ENCODE measurements at regions not wholly inside any gene's neighbourhood (a gene's known extent, or its start where the extent isn't known, plus 50 kb on each side); places are given as distances from the start of the nearest gene placed in this dataset.

DNA sequence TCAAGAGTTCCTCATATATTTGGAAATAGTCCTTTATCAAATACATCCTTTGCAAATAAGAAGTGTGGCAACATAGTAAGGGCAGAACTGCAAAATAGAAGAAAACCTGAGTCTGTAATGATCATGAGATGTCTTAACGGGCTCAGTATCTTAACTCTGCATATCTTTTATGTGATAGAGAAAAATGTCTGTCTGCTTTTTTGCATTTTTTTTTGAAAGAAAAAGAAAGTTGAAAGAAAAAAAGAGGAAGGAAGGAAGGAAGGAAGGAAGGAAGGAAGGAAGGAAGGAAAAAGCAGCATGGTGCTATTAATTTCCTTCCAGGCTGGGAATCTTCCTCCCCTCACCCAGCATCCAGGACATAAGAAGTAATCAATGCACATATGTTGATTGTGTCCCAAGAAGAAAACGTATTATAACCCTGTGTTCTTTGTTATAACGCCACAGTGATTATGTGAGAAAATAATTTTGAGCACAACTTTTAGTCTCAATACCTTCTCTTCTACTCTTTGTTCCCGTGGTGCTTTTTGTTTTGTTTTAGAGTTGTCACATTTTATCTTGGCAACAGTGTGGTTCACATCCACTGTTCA is 58.7 kb upstream of the PCSK2 start:
- 73 to 82% (median 78%) methylated on average over 4 of the region's 4 CpGs for WGBS, 3 donors
- no peaks in the 10 kb centered on the region for H3K36me3 ChIP-seq (ENCODE audit: control insufficient read depth in 3 of 3, insufficient read depth in 2 of 3, low read depth in 1 of 3, low read length in 3 of 3)
- FAIRE-seq (no peak), DNase-seq (no peak)
- H3K27ac ChIP-seq (ENCODE audit: low read depth in 1 of 3, low read length in 2 of 3), result no peak overlapping the region
- no peaks in the 10 kb centered on the region for H3K9me3 ChIP-seq (ENCODE audit: control insufficient read depth in 2 of 2, insufficient read depth in 1 of 2, low read depth in 1 of 2, low read length in 1 of 2)
- no peak overlapping the region for H3K4me3 ChIP-seq (ENCODE audit: low read depth in 1 of 3, low read length in 3 of 3)
- H3K27me3 ChIP-seq (ENCODE audit: control insufficient read depth in 3 of 3, insufficient read depth in 3 of 3, low read length in 3 of 3), result no peaks in the 10 kb centered on the region
- H3K4me1 ChIP-seq (ENCODE audit: control insufficient read depth in 3 of 3, insufficient read depth in 2 of 3, low read depth in 1 of 3, low read length in 2 of 3), result no peaks in the 10 kb centered on the region

DNA sequence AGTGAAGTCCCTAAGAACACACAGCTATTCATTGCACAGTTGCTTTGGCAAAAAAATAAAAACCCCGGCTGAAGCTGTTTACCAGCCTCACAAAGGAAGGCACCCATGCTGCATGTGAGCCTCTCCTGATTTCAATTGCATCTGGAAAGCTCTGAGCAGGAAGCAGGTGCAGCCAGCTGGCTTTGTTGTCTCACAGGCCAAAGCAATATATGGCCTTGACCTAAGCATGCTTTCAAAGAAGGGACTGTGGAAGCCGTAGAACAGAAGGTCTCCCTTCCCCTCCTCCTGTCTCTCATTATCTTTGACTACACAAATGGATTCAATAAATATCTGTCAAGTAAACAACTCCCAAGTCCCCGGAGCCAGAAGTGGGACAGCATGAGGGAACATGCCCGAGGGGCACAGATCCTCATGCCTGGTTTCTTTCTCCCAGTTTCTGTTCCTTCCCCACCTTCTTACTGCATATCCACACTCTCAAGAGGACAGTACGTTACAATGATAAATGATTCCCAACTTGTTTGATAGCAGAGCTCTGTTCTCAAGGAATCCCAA is 57.2 kb upstream of the PCSK2 start:
- DNase-seq (peak; percentile 4 to 15), FAIRE-seq (no peak)
- no peak overlapping the region for H3K27ac ChIP-seq (ENCODE audit: low read depth in 1 of 3, low read length in 2 of 3)
- no peak overlapping the region for H3K4me3 ChIP-seq (ENCODE audit: low read depth in 1 of 3, low read length in 3 of 3)
- H3K36me3 ChIP-seq (ENCODE audit: control insufficient read depth in 3 of 3, insufficient read depth in 2 of 3, low read depth in 1 of 3, low read length in 3 of 3), result no peaks in the 10 kb centered on the region
- 25 to 34% (median 27%) methylated on average over 5 of the region's 5 CpGs for WGBS, 3 donors
- no peaks in the 10 kb centered on the region for H3K27me3 ChIP-seq (ENCODE audit: control insufficient read depth in 3 of 3, insufficient read depth in 3 of 3, low read length in 3 of 3)
- no peaks in the 10 kb centered on the region for H3K4me1 ChIP-seq (ENCODE audit: control insufficient read depth in 3 of 3, insufficient read depth in 2 of 3, low read depth in 1 of 3, low read length in 2 of 3)
- no peaks in the 10 kb centered on the region for H3K9me3 ChIP-seq (ENCODE audit: control insufficient read depth in 2 of 2, insufficient read depth in 1 of 2, low read depth in 1 of 2, low read length in 1 of 2)

DNA sequence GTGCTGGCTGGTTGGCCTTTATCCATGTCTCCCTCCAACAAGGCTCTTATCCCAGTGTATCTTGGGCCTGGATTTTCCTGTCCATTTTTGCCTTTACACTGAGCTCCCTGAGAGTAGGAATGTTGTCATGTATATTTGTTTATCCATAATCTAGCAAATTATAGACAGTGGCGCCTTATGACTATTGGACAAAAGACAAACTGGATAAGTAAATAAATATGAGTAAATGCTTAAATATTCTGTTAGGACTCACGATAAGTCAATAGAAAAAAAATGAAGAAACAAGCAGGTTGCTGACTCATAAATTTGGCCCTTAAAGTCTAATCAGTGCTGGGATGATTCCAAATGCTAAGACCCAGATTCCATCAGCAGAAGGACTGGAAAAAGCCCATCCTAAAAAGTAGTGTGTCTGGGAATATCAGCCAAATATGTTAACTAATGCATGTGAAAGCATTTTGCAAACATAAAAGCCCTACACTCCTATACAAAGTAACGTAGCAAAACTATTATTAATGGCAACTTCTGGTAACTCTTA is 55.0 kb upstream of the PCSK2 start:
- no peak for FAIRE-seq
- Histone ChIP-seq H3K27me3 (ENCODE audit: control insufficient read depth in 3 of 3, insufficient read depth in 3 of 3, low read length in 3 of 3) (no peaks in the 10 kb centered on the region), H3K4me3 (ENCODE audit: low read depth in 1 of 3, low read length in 3 of 3) (no peak overlapping the region), H3K36me3 (ENCODE audit: control insufficient read depth in 3 of 3, insufficient read depth in 2 of 3, low read depth in 1 of 3, low read length in 3 of 3) (no peaks in the 10 kb centered on the region), H3K4me1 (ENCODE audit: control insufficient read depth in 3 of 3, insufficient read depth in 2 of 3, low read depth in 1 of 3, low read length in 2 of 3) (no peaks in the 10 kb centered on the region), H3K27ac (ENCODE audit: low read depth in 1 of 3, low read length in 2 of 3) (no peak overlapping the region), H3K9me3 (ENCODE audit: control insufficient read depth in 2 of 2, insufficient read depth in 1 of 2, low read depth in 1 of 2, low read length in 1 of 2) (no peaks in the 10 kb centered on the region)
- 65 to 74% (median 73%) methylated on average over 3 of the region's 3 CpGs for WGBS, 3 donors
- DNase-seq, result no peak

DNA sequence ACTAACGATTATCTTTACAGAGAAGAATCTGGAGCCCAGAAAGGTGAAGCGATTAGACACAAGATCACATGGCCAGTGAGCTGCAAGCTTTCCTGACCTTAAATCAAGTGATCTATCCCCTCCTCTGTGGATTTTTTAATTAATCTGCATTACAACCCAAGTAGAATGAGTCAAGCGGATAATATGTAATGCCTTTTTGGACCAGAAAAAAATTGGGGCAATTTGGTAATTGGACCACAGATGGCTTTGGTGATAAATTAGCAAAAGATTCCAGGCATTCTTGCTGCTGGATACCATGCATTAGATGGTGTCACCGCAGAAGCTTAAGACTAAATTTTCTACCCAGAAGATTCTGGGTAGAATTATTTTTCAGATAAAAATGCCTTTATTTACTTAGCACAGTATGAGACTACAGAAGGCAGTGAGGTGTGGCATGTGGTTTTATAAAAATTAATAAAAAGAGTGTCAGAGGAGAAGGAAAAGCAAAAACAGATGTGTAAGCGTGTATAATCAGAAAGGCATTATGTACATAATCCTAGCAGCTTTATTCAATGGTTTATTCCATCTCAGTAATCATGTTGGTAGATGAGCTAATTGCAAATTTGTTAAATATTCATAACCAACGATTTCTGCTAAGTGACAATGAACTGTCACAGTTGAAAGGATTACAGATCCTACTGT is 53.9 kb upstream of the PCSK2 start:
- H3K4me1 ChIP-seq (ENCODE audit: control insufficient read depth in 3 of 3, insufficient read depth in 2 of 3, low read depth in 1 of 3, low read length in 2 of 3), result no peaks in the 10 kb centered on the region
- no peak overlapping the region for H3K27ac ChIP-seq (ENCODE audit: low read depth in 1 of 3, low read length in 2 of 3)
- no peak for DNase-seq
- H3K27me3 ChIP-seq (ENCODE audit: control insufficient read depth in 3 of 3, insufficient read depth in 3 of 3, low read length in 3 of 3), result no peaks in the 10 kb centered on the region
- H3K9me3 ChIP-seq (ENCODE audit: control insufficient read depth in 2 of 2, insufficient read depth in 1 of 2, low read depth in 1 of 2, low read length in 1 of 2), result no peaks in the 10 kb centered on the region
- H3K4me3 ChIP-seq (ENCODE audit: low read depth in 1 of 3, low read length in 3 of 3), result no peak overlapping the region
- FAIRE-seq, result no peak
- WGBS, 3 donors, result 53 to 67% (median 54%) methylated on average over 6 of the region's 6 CpGs
- H3K36me3 ChIP-seq (ENCODE audit: control insufficient read depth in 3 of 3, insufficient read depth in 2 of 3, low read depth in 1 of 3, low read length in 3 of 3), result no peaks in the 10 kb centered on the region

All from small intestine (tissue), 7 donors.